ENCODE measurements at regions not wholly inside any gene's neighbourhood (a gene's known extent, or its start where the extent isn't known, plus 50 kb on each side); places are given as distances from the start of the nearest gene placed in this dataset.
A peak's percentile ranks its signal among the peaks of the same experiment; 100 is the strongest.

DNA sequence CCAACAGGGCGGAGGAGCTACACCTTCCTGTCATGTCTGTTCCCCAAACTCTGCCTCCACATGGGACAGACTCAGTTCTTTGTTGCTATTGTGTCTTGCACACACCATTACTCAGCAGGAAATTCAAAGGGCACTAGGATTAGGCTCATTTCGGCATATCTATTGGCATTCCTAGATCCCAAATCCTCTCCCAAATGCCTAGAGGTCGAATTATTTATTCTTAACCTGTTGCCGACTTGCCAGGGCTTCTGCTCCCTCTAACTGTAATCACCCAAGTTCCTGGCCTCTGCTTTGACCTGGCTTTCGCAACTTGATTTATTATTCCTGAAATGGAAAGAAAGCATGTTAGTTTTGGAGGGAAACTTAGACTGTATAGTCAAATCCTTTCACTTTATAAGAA, 67.8 kb upstream of the ST6GAL2 start:
- intact Hi-C loops (cut with DNase I): loop anchor here (5.0 kb wide), 1 partner anchor 44 kb away; no protein-coding TSS in a partner anchor
- DNase-seq (ENCODE audit: low spot score in 2 of 2): no peak
- no peaks in the 10 kb centered on the region for H3K27me3 ChIP-seq
- H3K36me3 ChIP-seq: no peaks in the 10 kb centered on the region
- peaks cover 0 to 3% of the 10 kb centered on the region in 2 donors for H3K4me1 ChIP-seq
- no peaks in the 10 kb centered on the region for H3K9me3 ChIP-seq
- H3K4me3 ChIP-seq: peak overlapping the region in 1 of 2 donors; percentile 23
- peak overlapping the region; percentile 6 to 51 for H3K27ac ChIP-seq
- TF ChIP-seq, protein P1, sequence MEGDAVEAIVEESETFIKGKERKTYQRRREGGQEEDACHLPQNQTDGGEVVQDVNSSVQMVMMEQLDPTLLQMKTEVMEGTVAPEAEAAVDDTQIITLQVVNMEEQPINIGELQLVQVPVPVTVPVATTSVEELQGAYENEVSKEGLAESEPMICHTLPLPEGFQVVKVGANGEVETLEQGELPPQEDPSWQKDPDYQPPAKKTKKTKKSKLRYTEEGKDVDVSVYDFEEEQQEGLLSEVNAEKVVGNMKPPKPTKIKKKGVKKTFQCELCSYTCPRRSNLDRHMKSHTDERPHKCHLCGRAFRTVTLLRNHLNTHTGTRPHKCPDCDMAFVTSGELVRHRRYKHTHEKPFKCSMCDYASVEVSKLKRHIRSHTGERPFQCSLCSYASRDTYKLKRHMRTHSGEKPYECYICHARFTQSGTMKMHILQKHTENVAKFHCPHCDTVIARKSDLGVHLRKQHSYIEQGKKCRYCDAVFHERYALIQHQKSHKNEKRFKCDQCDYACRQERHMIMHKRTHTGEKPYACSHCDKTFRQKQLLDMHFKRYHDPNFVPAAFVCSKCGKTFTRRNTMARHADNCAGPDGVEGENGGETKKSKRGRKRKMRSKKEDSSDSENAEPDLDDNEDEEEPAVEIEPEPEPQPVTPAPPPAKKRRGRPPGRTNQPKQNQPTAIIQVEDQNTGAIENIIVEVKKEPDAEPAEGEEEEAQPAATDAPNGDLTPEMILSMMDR (IDR thresholded peaks at IDR 0.05): no peak

- Histone ChIP-seq H3K27ac (peak overlapping the region; percentile 6 to 51), H3K27me3 (no peaks in the 10 kb centered on the region), H3K36me3 (no peaks in the 10 kb centered on the region), H3K4me3 (peak overlapping the region in 1 of 2 donors; percentile 23), H3K4me1 (peaks cover 0 to 3% of the 10 kb centered on the region in 2 donors), H3K9me3 (no peaks in the 10 kb centered on the region)
- TF ChIP-seq, protein P1 (IDR thresholded peaks at IDR 0.05): no peak
- no peak for DNase-seq (ENCODE audit: low spot score in 2 of 2)
- intact Hi-C loops (cut with DNase I): loop anchor here (5.0 kb wide), 1 partner anchor 43 kb away; no protein-coding TSS in a partner anchor
Measured at GRCh38 chr2:106954304-106954703, 68.3 kb upstream of the ST6GAL2 start.

- Histone ChIP-seq H3K9me3 (no peaks in the 10 kb centered on the region), H3K36me3 (no peaks in the 10 kb centered on the region), H3K4me3 (no peak overlapping the region), H3K27me3 (no peaks in the 10 kb centered on the region), H3K4me1 (peaks cover 0 to 3% of the 10 kb centered on the region in 2 donors), H3K27ac (no peak overlapping the region)
- TF ChIP-seq, protein P1 (IDR thresholded peaks at IDR 0.05): no peak
- intact Hi-C loops (cut with DNase I): no loop called here
- no peak for DNase-seq (ENCODE audit: low spot score in 2 of 2)
Measured at GRCh38 chr2:106956416-106956815, 70.4 kb upstream of the ST6GAL2 start.

DNA sequence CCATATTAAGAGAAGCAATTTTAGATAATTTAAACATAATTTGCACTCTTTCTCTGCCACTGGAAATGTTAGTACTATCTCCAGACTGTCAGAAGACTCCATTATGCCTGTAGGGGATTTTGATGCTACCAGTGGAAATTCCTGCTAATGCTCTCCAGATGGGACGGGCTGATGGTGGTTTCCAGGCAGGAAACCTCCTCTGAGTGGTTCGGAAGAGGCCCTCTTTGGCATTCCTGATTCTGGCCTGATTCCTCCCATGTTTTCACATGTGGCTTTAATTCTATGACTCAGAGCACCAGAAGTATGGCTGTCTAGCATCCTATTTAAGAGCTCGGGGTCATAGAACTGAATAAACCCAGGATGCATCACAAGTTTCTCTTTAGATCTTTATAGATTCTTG, 70.9 kb upstream of the ST6GAL2 start:
- intact Hi-C loops (cut with DNase I): no loop called here
- no peaks in the 10 kb centered on the region for H3K9me3 ChIP-seq
- no peaks in the 10 kb centered on the region for H3K27me3 ChIP-seq
- no peak overlapping the region for H3K27ac ChIP-seq
- DNase-seq (ENCODE audit: low spot score in 2 of 2): no peak
- H3K4me3 ChIP-seq: no peak overlapping the region
- no peaks in the 10 kb centered on the region for H3K36me3 ChIP-seq
- TF ChIP-seq, protein P1 (IDR thresholded peaks at IDR 0.05): no peak
- peaks cover 0 to 3% of the 10 kb centered on the region in 2 donors for H3K4me1 ChIP-seq

GRCh38 chr2:106959975-106960682, 74.2 kb upstream of the ST6GAL2 start:
- no peak overlapping the region for H3K4me3 ChIP-seq
- TF ChIP-seq, protein P1 (IDR thresholded peaks at IDR 0.05): no peak
- H3K4me1 ChIP-seq: peaks cover 0 to 3% of the 10 kb centered on the region in 2 donors
- no peaks in the 10 kb centered on the region for H3K27me3 ChIP-seq
- intact Hi-C loops (cut with DNase I): no loop called here
- no peaks in the 10 kb centered on the region for H3K36me3 ChIP-seq
- H3K27ac ChIP-seq: no peak overlapping the region
- no peak for DNase-seq (ENCODE audit: low spot score in 2 of 2)
- H3K9me3 ChIP-seq: no peaks in the 10 kb centered on the region
